ENCODE measurements at regions not wholly inside any gene's neighbourhood (a gene's known extent, or its start where the extent isn't known, plus 50 kb on each side); places are given as distances from the start of the nearest gene placed in this dataset.
A peak's percentile ranks its signal among the peaks of the same experiment; 100 is the strongest.

DNA sequence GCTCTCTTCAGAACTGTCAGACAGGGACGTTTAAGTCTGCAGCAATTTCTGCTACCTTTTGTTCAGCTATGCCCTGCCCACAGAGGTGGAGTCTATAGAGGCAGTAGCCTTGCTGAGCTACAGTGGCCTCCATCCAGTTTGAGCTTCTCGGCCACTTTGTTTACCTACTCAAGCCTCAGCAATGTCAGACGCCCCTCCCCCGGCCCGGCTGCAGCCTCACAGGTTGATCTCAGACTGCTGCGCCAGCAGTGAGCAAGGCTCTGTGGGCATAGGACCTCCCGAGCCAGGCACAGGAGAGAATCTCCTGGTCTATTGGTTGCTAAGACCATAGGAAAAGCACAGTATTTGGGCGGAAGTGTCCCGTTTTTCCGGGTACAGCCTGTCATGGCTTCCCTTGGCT, 89.9 kb upstream of the PDC start:
- DNase-seq, result no peak

DNA sequence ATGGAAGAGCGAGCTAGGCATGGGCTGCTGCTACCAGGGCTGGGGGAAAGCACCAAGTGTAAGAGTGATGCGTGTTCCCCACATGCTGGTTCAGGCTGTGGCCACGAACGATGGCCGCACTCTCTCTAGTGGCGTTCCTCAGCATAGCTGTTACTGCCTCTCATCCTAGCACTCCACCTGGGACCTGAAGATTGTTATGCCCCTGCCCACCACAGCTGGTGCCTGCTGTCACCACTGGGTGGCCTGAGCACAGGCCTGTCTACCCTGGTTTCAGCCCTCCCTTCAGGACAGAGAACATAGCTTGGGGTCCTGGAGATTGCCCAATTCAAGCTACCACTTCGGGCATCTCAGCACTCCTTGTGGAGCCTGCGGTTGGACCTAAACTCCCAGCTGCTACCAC, 80.1 kb upstream of the PDC start:
- DNase-seq, result no peak

DNA sequence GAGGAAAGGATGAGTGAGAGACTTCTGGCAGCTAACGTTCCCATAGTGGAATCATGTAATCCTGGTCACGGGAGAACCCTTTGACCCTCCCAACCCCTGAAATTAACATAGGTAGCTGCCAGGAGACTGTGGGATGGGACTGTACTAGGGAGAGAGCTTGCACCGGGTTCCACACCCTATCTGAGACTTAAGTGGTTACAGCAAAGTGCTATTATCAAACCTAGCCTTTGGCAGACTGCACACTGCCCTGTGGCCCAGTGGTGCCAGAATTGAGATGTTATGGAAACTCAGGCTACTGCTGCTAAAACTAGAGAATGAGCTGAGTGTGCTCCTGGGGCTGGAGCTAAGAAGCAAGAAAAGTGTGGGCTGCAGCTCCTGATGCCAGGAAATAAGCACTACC, 79.6 kb upstream of the PDC start:
- DNase-seq, result no peak

DNA sequence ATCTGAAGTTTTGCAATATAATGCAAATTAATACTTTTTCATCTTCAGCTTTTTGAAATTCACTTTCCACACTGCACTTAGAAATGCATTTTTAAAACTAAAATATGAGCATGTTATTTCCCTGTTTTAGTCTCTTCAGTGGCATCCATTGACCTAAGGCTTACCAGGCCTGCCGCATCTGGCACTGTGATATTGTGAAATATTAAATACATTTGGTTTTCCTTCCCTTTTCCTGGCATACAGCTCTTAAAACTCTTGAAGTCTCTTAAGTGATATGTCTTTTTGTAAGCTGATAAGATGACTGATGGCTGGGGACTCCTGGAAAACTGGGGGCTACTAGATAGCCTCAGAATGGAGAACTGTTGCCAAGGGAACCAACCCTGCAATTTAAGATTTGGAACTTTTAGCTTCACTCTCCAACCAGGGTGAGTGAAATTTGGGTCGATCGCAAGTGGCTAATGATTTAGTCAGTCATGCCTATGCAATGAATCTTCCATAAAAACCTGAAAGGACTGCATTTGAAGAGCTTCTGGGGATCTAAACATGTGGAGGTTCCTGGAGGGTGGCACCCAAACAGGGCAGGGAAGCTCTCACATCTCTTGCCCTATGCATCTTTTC, 75.5 kb upstream of the PDC start:
- no peak for DNase-seq

DNA sequence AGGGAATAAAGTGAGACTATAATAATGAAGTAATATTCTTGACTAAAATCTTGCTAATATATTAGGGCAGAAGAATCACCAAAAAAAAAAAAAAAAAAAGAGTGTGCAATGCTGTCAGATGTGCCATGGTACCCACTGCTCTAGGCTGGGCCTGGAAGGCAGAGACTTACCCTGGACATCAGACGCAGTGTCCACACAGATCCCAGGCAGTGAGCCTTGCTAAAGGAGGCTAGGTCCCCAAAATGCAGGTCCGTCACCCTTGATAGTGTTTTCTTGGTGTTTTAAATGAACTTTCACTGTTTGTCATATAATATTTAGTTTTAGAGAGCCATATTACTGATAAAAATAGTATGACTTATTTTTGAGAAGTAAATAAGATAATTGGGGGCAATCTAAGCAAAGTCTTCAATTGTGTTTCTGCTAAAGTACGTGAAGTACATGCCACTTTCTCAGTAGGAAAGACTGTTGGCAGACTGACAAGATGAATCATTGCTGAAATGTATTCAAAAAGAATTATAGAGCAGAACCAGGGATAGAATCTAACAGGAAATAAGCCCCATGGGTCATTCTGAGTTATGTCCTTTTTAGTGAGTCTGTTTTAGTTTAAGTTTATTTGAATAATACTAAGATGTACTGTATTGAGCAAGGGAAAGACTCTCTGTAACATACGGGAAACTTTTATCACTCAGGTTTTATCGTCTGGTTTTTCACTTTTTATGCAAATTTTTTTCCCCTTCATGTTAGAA, 74.6 kb upstream of the PDC start:
- DNase-seq, result no peak

DNA sequence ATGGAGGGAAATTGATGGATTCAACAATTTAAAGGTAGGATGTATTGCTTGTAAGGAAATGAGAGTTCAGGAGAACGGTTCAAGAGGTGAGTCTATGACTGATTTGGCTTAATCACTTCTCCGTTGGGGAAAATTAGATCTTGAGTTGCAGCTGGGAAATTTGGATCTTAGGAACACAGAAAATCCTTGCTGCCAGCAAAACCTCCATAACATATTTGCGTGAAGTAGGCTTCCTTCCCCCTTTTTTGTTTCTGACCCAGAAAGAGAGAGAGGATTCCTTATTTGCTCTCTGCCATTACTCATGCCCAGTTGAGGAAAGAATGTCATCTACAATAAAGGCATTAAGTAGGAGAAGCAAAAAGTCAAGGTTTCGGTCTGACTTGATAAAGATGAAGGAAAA, 73.5 kb upstream of the PDC start:
- no peak for DNase-seq

DNA sequence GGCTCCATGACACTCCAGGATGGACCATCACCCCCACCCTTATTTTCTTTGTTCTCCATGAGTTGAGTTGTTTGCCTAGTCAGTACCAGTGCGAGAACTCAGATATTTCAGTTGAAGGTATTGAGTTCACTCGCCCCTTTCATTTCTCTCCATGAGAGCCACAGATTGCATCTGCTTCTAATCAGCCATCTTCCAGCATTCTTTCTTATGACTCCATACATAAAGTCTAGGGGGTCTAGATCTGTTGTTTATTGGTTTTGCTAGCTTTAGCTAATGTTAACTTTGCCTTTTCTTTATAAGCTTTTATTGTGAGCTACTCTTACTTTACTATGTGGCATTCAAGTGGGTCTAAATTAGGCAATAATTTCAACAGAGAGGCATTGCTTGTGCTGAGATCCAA, 71.6 kb upstream of the PDC start:
- no peak for DNase-seq

DNA sequence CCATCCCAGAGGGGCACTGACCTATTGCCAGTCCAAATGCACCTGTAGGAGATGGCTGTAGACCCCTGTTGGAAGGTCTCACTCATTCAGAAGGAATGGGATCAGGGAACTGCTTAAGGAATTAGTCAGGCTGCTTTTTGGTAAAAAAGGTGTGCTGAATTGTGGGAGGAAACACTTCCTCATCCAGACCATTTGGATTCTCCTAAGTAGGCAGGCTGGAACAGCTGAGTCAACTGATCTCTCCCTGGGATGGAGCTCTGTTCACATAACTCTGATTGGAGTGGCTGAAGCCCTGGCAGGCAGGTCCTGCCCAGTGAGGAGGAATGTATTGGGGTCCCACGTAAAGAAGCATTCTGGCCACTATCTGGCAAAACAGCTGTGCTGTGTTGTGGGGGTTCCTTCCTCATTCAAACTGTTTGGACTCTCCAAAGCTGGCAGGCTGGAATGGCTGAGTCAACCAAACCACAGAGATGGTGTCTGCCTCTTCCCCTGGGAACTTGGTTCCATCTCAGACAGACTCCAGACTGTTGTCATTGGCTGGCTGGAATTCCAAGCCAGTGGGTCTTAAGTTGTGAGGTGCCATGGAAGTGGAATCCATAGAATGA, 70.7 kb upstream of the PDC start:
- no peak for DNase-seq

DNA sequence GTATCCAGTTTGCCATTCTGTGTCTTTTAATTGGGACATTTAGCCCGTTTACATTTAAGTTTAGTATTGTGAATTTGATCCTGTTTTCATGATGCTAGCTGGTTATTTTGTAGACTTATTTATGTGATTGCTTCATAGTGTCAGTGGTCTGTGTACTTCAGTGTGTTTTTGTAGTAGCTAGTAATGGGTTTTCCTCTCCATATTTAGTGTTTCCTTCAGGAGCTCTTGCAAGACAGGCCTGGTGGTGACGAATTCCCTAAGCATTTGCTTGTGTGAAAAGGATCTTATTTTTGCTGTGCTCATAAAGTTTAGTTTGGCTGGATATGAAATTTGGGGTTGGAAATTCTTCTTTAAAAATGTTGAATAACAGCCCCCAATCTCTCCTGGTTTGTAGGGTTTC, 69.2 kb upstream of the PDC start:
- no peak for DNase-seq

DNA sequence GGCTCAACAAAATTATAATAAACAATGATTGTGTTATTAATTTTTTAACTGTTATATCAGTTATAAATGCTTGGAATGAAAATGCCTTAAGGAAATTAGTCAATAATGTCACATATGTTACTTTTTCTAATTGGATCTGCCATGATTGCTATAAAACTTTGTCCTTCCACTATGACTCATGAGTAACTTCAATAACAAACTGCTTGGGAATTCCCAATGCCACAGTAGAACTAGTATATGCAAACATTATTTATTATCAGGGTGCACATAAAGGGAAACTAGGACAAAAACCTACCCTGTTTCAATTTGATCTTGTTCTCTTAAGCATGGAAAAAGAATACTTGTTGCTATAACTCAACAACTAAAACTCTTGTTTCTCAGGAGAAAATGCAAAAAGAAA, 59.1 kb upstream of the PDC start:
- DNase-seq, result no peak

DNA sequence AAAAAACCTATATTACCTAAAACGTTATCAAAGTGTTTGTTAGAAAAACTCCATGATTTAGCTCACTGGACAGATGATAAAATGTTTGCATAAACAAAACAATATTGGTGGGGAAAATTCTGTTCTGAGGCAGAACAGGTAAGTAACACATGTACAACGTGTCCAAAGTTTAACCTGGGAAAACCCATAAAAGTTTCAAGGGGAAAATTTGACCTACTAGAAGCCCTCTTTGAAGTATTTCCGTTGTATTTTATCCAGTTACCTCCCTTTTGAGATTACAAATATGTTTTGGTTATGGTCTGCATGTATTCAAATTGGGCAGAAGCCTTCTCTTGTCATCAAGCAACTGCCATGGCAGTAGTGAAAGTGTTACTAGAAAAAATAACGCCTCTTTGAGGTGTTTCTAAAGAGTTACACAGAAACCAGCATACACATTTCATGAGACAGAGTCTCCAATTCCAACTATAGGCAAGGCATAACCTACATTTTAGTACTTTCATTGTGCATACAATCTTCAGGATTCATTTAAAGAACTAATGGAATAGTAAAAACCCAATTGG, 58.0 kb upstream of the PDC start:
- no peak for DNase-seq

DNA sequence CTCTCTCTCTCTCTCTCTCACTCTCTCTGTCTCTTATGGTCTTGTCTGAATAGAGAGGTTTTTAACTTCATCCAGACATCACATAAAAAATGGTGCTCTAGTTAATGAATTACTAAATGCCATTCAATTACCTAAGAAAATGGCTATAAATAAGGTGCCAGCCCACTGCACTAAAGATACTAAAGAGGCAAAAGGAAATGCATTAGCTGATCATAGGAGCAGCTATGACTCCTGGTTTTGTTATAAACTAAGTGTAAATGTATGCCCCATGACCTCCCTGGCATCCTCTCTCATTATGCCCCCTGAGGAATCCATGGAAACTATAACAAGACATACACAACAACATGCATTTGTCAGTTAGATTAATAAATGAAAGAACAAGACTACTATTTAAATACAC, 57.5 kb upstream of the PDC start:
- no peak for DNase-seq

DNA sequence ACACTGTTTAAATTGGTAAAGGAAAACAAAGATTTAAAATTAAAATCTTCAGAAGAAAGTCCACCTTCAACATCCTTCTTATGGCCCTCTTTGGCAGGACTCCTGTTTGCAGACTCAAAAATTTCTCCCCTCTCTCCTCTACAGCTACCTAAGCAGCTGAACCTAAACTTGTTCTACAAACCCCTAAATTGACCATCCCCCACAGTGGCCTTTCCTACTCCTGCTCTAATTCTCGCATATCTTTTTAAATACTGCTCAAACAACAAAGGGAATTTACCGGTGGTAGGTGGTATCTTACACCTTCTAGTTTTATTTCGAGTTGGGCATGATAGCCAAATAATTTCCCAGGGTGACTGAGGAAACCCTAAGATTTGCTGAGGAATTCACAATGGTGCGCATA, 53.5 kb upstream of the PDC start:
- DNase-seq, result no peak

DNA sequence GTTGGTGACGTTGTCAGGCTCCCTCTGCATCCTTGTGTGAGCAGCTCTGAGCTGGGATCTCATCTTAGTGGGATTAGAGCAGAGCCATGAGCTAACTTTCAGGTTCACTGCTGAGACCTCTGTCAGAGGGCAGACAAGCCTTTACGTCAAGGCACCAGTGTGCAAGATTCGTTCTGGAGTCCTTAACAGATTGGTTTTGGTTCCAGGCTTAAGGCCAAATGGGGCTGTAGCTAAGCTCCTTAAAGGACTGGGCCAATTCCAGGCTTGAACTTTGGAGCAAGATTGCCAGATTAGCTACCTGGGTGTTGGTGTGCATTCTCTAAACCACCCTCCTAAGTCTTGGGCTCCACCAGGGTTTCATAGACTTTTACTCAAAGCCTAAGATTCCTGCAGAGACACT, 52.6 kb upstream of the PDC start:
- DNase-seq, result no peak

DNA sequence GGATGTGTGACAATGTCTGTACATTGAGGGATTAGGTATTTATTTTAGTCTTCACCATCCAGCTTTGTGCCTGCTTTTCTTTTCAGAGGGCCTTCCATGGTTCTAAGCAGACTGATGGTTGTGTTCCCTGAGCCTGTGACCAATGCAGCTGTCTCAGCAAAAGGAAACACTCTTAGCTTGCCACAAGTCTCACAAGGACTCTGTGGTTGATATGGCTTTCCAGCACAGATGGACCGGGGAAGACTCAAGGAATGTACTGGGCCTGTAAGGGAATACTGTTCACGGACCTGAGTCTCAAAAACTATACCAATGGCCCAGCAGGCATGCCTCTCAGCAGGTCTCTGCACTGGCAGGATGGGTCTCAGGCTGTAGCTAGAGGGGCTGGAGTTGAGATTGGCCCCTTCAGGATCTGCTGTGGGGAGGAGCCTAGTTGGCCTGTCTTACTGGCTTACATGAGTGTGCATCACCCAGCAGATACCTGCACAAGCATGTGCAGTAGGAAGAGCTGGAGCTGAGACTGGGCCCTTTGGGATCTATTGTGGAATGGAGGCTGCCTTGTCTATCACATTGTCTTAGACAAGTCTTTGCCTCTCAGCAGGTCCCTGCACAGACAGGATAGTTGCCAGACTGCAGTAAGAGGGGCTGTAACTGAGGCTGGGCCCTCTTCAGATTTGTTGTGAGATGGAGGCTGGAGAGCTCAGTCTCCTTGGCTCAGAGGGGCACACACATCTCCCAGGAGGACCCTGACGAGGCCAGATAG, 52.0 kb upstream of the PDC start:
- DNase-seq, result no peak

DNA sequence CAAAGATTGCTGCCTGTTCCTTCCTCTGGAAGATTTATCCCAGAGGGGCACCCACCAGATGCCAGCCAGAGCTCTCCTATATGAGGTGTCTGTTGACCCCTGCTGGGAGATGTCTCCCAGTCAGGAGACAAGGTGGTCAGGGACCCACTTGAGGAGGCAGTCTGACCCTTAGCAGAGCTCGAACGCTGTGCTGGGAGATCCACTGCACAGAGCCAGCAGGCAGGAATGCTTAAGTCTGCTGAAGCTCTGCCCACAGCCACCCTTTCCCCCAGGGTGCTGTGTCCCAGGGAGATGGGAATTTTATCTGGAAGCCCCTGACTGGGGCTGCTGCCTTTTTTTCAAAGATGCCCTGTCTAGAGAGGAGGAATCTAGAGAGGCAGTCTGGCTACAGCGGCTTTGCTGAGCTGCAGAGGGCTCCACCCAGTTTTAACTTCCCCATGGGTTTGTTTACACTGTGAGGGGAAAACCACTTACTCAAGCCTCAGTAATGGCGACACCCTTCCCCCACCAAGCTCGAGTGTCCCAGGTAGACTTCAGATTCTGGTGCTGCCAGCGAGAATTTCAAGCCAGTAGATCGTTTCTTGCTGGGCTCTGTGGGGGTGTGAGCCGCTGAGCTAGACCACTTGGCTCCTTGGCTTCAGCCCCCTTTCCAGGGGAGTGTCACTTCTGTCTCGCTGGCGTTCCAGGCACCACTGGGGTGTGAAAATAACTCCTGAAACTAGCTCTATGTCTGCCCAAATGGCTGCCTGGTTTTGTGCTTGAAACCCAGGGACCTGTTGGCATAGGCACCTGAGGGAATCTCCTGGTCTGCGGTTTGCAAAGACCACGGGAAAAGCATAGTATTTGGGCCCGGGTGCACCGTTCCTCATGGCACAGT, 51.1 kb upstream of the PDC start:
- DNase-seq, result peak in 1 of 2 donors; percentile 32

Measured in CD4-positive, alpha-beta T cell treated with Interferon alpha-2 for 1 hour (primary cell).